IMR-90 (cell line): ENCODE measurements at regions not wholly inside any gene's neighbourhood (a gene's known extent, or its start where the extent isn't known, plus 50 kb on each side); places are given as distances from the start of the nearest gene placed in this dataset.
A peak's percentile ranks its signal among the peaks of the same experiment; 100 is the strongest.

Experiments
- ATAC-seq: fragments of 200-7000 bp; cut with Tn5 transposase; 2 replicates; pipeline ENCODE4 v1.9.1; 2020; ENCODE audit warnings: low read depth, mild to moderate bottlenecking, moderate library complexity
- BruUV-seq: library from RNA; stranded (reverse); fragments of 400-500 nt; replicated peaks from 2 replicates; lab custom pipeline; 2021; lab: Mats Ljungman, UMichigan
- CTCF ChIA-PET: fragments of 300-600 bp; formaldehyde crosslinking; extraction: SDS; loops from one replicate; lab custom pipeline; 2021; ENCODE audit warnings: antibody characterized with exemption; lab: Yijun Ruan, JAX
- POLR2A ChIA-PET: fragments of 300-600 bp; sonication (Branson Sonifier 250); formaldehyde crosslinking; loops from one replicate; lab custom pipeline; 2022; ENCODE audit warnings: antibody characterized with exemption; ENCODE audit not compliant: unreplicated experiment; lab: Charles Lee
- DNase-seq: peaks from one replicate; pipeline ENCODE4 v3.0.0; 2013
- H2AFZ ChIP-seq: replicated peaks from 2 replicates; pipeline ENCODE3; 2013; ENCODE audit warnings: low read length, mild to moderate bottlenecking; ENCODE audit not compliant: poor library complexity
- H2AK5ac ChIP-seq: 2 replicates; pipeline ENCODE4 v1.6.1; 2013; ENCODE audit warnings: low read depth, low read length, inconsistent platforms
- H2AK9ac ChIP-seq: replicated peaks from 2 replicates; pipeline ENCODE3; 2013; ENCODE audit warnings: mild to moderate bottlenecking, low read depth, low read length, moderate library complexity; ENCODE audit not compliant: poor library complexity
- H2BK120ac ChIP-seq: 2 replicates; pipeline ENCODE4 v1.6.1; 2013; ENCODE audit warnings: low read depth, low read length, inconsistent platforms
- H2BK15ac ChIP-seq: 3 replicates; pipeline ENCODE4 v1.6.1; 2013; ENCODE audit warnings: low read depth, low read length, inconsistent platforms
- H2BK20ac ChIP-seq: 2 replicates; pipeline ENCODE4 v1.6.1; 2013; ENCODE audit warnings: low read depth, mild to moderate bottlenecking, inconsistent platforms, low read length, moderate library complexity
- H2BK5ac ChIP-seq: 2 replicates; pipeline ENCODE4 v1.6.1; 2013; ENCODE audit warnings: mild to moderate bottlenecking, low read depth, low read length, inconsistent platforms; ENCODE audit not compliant: poor library complexity, severe bottlenecking
- H3K14ac ChIP-seq: replicated peaks from 2 replicates; pipeline ENCODE4 v1.6.1; 2013; ENCODE audit warnings: low read depth, low read length, inconsistent platforms
- H3K18ac ChIP-seq: 2 replicates; pipeline ENCODE4 v1.6.1; 2013; ENCODE audit warnings: low read depth, low read length, control low read depth
- H3K23ac ChIP-seq: 2 replicates; pipeline ENCODE4 v1.6.1; 2013; ENCODE audit warnings: low read depth, low read length, inconsistent platforms
- H3K27ac ChIP-seq: 2 replicates; pipeline ENCODE4 v1.5.1; 2013; ENCODE audit warnings: mild to moderate bottlenecking, control low read depth, low read length; ENCODE audit not compliant: insufficient read depth
- H3K27me3 ChIP-seq: 2 replicates; pipeline ENCODE4 v1.6.1; 2013; ENCODE audit warnings: low read length; ENCODE audit not compliant: control insufficient read depth, insufficient read depth
- H3K36me3 ChIP-seq: 2 replicates; pipeline ENCODE4 v1.6.1; 2013; ENCODE audit warnings: low read length, mixed read lengths; ENCODE audit not compliant: control insufficient read depth, insufficient read depth
- H3K4ac ChIP-seq: 2 replicates; pipeline ENCODE4 v1.6.1; 2013; ENCODE audit warnings: low read depth, low read length, inconsistent platforms
- H3K4me1 ChIP-seq: 2 replicates; pipeline ENCODE4 v1.6.1; 2013; ENCODE audit warnings: low read length, mixed read lengths; ENCODE audit not compliant: control insufficient read depth, insufficient read depth
- H3K4me2 ChIP-seq: 2 replicates; pipeline ENCODE4 v1.6.1; 2013; ENCODE audit warnings: low read depth, mild to moderate bottlenecking, control low read depth, low read length, moderate library complexity
- H3K4me3 ChIP-seq: 2 replicates; pipeline ENCODE4 v1.5.1; 2013; ENCODE audit warnings: low read depth, mild to moderate bottlenecking, control low read depth, low read length, moderate library complexity; ENCODE audit not compliant: insufficient read depth
- H3K56ac ChIP-seq: 2 replicates; pipeline ENCODE4 v1.6.1; 2013; ENCODE audit warnings: low read length, inconsistent platforms; ENCODE audit not compliant: insufficient read depth; ENCODE audit errors: extremely low read depth
- H3K79me1 ChIP-seq, 2 experiments: 2 replicates each; pipeline ENCODE4 v1.6.1; 2013; ENCODE audit warnings: low read length in 2 of 2, inconsistent platforms in 1 of 2, low read depth in 1 of 2
- H3K9ac ChIP-seq: 2 replicates; pipeline ENCODE4 v1.6.1; 2013; ENCODE audit warnings: low read depth, low read length, control low read depth
- H3K9me1 ChIP-seq: 2 replicates; pipeline ENCODE4 v1.6.1; 2013; ENCODE audit warnings: low read length, inconsistent platforms; ENCODE audit not compliant: insufficient read depth
- H3K9me3 ChIP-seq: 2 replicates; pipeline ENCODE4 v1.6.1; 2013; ENCODE audit warnings: low read length; ENCODE audit not compliant: control insufficient read depth, insufficient read depth
- H4K20me1 ChIP-seq: 2 replicates; pipeline ENCODE4 v1.6.1; 2013; ENCODE audit warnings: low read length, inconsistent platforms; ENCODE audit not compliant: insufficient read depth
- H4K5ac ChIP-seq: 2 replicates; pipeline ENCODE4 v1.6.1; 2013; ENCODE audit warnings: mild to moderate bottlenecking, low read depth, low read length, control low read depth
- H4K8ac ChIP-seq, 2 experiments: 2 replicates each; pipeline ENCODE4 v1.6.1; 2013; ENCODE audit warnings: low read depth in 2 of 2, low read length in 2 of 2, control low read depth in 1 of 2, inconsistent platforms in 1 of 2
- H4K91ac ChIP-seq: 2 replicates; pipeline ENCODE4 v1.6.1; 2013; ENCODE audit warnings: low read depth, low read length, inconsistent platforms; ENCODE audit not compliant: insufficient read depth
- BHLHE40 ChIP-seq: fragments of 150-350 bp; IDR thresholded peaks from 2 replicates; pipeline ENCODE4 v1.6.1; 2016; ENCODE audit warnings: mild to moderate bottlenecking, low read depth, low read length
- CEBPB ChIP-seq: IDR thresholded peaks from 2 replicates; pipeline ENCODE4 v1.6.1; 2012; ENCODE audit warnings: low read depth, low read length, improper control_type of control experiment
- MXI1 ChIP-seq: IDR thresholded peaks from 2 replicates; pipeline ENCODE4 v1.6.1; 2012; ENCODE audit warnings: low read depth, mild to moderate bottlenecking, low read length, moderate library complexity, borderline replicate concordance
- POLR2A ChIP-seq: IDR thresholded peaks from 2 replicates; pipeline ENCODE4 v1.6.1; 2012; ENCODE audit warnings: mild to moderate bottlenecking, low read depth, low read length
- RFX5 ChIP-seq: IDR thresholded peaks from 2 replicates; pipeline ENCODE4 v1.8.0; 2012; ENCODE audit warnings: low read depth, mild to moderate bottlenecking, low read length, moderate library complexity
- SMC3 ChIP-seq: fragments of 150-350 bp; IDR thresholded peaks from 2 replicates; pipeline ENCODE4 v1.6.1; 2016; ENCODE audit warnings: low read depth, mild to moderate bottlenecking, antibody characterized with exemption, low read length, moderate library complexity
- WGBS, 2 experiments: methylation state at CpG; one replicate each; pipeline versions ENCODE4 v1.1.5 to v1.1.7; 2013; ENCODE audit warnings: missing lambda C conversion rate in 2 of 2; ENCODE audit not compliant: insufficient read length in 1 of 2; ENCODE audit errors: extremely low coverage in 2 of 2; 5-methylcytosine and 5-hydroxymethylcytosine counted together
- dilution Hi-C: fragments of 300-500 bp; cut with HindIII; formaldehyde crosslinking; loops from one replicate; pipeline ENCODE4 v1.14.3; 2018; ENCODE audit warnings: low sequenced_read_pairs; ENCODE audit not compliant: unreplicated experiment
- in situ Hi-C: fragments of 300-500 bp; cut with MboI; formaldehyde crosslinking; loops from 3 replicates; pipeline ENCODE4 v1.14.3; 2019; ENCODE audit warnings: low sequenced_read_pairs, inconsistent platforms, mixed read lengths
- intact Hi-C: fragments of 100-400 bp; cut with micrococcal nuclease; formaldehyde crosslinking; loops from 2 replicates; pipeline ENCODE4 v1.10.0; 2022
- TF ChIP-seq, protein P1 (sequence below): fragments of 150-350 bp; IDR thresholded peaks from 2 replicates; pipeline ENCODE4 v1.6.1; 2016; ENCODE audit warnings: low read depth, mild to moderate bottlenecking, low read length, moderate library complexity, borderline replicate concordance

DNA sequence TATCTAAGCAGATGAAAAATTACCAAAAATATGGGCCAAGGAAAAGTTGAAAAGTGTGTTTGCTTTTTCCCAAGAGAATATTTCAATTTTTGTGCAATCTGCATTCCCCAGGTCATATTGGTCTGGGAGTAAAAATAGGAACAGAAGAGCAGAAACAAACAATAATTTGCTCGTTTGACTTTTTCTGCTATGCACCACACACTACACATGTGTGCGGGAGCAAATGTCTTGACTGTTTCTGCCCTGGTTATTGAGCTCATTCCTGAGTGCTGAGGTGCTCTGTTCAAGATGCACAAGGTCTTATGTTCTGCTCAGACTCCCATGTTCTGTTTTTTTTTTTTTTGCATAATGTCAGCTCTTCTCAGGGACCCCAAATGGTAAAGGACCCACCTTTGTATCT lies 298.0 kb upstream of the MME start:
- Histone ChIP-seq H4K91ac (no peak overlapping the region), H3K23ac (no peak overlapping the region), H3K79me1 (no peaks in the 10 kb centered on the region), H2AK9ac (no peak overlapping the region), H4K5ac (no peak overlapping the region), H3K14ac (no peak overlapping the region), H3K4me3 (no peak overlapping the region), H4K8ac (no peak overlapping the region), H3K4me1 (peaks cover 12% of the 10 kb centered on the region), H3K9ac (no peak overlapping the region), H2BK120ac (no peak overlapping the region), H3K27ac (no peak overlapping the region), H3K56ac (no peak overlapping the region), H3K9me3 (no peaks in the 10 kb centered on the region), H4K20me1 (no peaks in the 10 kb centered on the region), H2AFZ (no peak overlapping the region), H3K27me3 (no peaks in the 10 kb centered on the region), H3K4me2 (no peak overlapping the region), H2BK5ac (no peak overlapping the region), H2BK15ac (no peak overlapping the region), H3K18ac (peak overlapping the region; percentile 23; the same call in 1 of the 2 replicates), H2AK5ac (no peak overlapping the region), H2BK20ac (no peak overlapping the region), H3K4ac (no peak overlapping the region), H3K36me3 (no peaks in the 10 kb centered on the region), H3K9me1 (peaks cover 3% of the 10 kb centered on the region)
- no CpG with 5 or more reads among the region's 2 CpGs for WGBS, 2 experiments
- peak; percentile 57 for DNase-seq
- 0 out of 2 replicates have a peak, but pooled peaks have one; percentile 11 for ATAC-seq
- in situ Hi-C loops, result no loop called here
- intact Hi-C loops, result no loop called here
- no TSS peak for BruUV-seq
- CTCF ChIA-PET, result no interaction called here
- POLR2A ChIA-PET, result no interaction called here
- dilution Hi-C loops, result no loop called here
- TF ChIP-seq, protein P1, sequence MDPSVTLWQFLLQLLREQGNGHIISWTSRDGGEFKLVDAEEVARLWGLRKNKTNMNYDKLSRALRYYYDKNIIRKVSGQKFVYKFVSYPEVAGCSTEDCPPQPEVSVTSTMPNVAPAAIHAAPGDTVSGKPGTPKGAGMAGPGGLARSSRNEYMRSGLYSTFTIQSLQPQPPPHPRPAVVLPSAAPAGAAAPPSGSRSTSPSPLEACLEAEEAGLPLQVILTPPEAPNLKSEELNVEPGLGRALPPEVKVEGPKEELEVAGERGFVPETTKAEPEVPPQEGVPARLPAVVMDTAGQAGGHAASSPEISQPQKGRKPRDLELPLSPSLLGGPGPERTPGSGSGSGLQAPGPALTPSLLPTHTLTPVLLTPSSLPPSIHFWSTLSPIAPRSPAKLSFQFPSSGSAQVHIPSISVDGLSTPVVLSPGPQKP, result no peak
- TF ChIP-seq CEBPB, result no peak
- no peak for TF ChIP-seq BHLHE40
- TF ChIP-seq POLR2A, result no peak
- no peak for TF ChIP-seq MXI1
- TF ChIP-seq SMC3, result no peak
- TF ChIP-seq RFX5, result no peak
